VCaP (cell line): ENCODE measurements at regions not wholly inside any gene's neighbourhood (a gene's known extent, or its start where the extent isn't known, plus 50 kb on each side); places are given as distances from the start of the nearest gene placed in this dataset.

ENCODE experiments used
- H3K27ac ChIP-seq: fragments of 450-650 bp; 2 replicates; pipeline ENCODE4 v1.5.1; 2017
- TF ChIP-seq, protein P1 (sequence below): fragments of 450-650 bp; conservative IDR thresholded peaks from 2 replicates; pipeline ENCODE4 v1.5.1; 2017; ENCODE audit warnings: mild to moderate bottlenecking, moderate library complexity

DNA sequence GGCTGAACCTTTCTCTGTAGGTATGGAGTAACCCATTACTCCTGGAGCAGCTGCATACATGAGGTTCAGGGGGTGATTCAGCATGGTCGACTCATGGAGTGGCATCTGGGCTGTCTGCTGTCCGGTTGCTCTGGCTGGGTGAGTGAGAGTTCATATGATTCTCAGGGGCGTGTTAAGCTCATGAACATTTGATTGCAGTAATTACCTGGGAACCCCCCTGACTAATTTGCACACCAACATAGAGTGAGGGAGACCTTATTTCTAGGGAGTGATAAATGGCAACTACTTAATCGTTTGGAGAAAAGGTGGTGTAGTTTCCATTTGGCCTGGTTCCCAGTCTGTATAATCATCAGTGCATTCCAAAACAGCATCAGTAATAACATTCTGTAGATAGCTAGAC, 661.9 kb downstream of the ETS1 start:
- no peak overlapping the region for H3K27ac ChIP-seq
- TF ChIP-seq, protein P1, sequence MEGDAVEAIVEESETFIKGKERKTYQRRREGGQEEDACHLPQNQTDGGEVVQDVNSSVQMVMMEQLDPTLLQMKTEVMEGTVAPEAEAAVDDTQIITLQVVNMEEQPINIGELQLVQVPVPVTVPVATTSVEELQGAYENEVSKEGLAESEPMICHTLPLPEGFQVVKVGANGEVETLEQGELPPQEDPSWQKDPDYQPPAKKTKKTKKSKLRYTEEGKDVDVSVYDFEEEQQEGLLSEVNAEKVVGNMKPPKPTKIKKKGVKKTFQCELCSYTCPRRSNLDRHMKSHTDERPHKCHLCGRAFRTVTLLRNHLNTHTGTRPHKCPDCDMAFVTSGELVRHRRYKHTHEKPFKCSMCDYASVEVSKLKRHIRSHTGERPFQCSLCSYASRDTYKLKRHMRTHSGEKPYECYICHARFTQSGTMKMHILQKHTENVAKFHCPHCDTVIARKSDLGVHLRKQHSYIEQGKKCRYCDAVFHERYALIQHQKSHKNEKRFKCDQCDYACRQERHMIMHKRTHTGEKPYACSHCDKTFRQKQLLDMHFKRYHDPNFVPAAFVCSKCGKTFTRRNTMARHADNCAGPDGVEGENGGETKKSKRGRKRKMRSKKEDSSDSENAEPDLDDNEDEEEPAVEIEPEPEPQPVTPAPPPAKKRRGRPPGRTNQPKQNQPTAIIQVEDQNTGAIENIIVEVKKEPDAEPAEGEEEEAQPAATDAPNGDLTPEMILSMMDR = no peak

DNA sequence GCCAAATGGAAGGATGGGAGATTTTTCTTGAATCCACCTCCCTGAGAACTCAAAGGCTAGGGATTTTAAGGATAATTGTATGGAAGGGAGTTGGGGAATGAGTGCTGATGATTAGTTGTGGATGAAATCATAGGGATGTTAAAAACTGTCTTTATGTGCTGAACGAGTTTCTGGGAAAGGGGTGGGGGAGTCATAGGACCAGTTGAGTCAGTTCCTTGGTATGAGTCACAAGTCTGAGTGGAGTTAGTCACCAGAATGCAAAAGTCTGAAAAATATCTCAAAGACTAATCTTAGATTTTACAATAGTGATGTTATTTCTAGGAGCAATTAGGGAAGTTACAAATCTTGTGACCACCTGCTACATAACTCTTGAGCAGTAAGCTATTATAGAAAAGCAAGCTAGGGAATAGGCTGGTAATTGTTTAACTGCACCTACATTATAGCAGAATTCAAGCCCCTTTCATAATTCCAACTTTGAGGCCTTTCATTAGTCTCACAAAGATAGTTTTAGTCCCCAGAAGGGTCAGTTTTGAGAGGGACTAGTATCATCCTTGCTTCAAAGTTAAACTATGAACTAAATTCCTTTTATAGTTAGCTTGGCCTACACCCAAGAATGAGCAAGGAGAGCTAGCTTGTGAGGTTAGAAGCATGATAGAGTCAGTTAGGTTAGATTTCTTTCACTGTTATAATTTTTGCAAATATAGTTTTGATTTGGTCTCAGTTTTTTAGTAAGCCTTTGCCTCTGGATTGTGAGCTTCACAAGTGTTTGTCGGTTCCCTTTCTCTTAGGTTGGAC, 668.0 kb downstream of the ETS1 start:
- no peak overlapping the region for H3K27ac ChIP-seq

DNA sequence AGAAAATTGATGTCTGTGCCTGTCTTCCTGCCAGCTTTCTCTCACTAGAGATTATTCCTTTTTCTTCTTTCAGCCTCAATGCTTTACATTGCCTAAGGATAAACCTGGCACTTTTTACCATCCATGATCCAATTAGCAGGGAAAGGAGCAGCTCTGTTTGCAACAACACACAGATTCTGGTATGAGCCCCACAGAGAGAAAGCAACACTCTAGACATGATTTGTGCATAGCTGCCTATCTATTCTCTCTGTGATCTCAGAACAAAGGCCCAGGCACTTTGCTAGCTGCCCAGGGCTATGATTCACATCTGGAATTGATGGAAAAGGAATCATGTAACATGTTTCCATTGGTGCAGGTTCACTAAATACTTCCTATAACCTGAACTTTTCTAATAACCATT, 685.0 kb downstream of the ETS1 start:
- TF ChIP-seq, protein P1 = no peak

More for the DNA sequence above, 668.0 kb downstream of the ETS1 start:
- TF ChIP-seq, protein P1 = no peak

DNA sequence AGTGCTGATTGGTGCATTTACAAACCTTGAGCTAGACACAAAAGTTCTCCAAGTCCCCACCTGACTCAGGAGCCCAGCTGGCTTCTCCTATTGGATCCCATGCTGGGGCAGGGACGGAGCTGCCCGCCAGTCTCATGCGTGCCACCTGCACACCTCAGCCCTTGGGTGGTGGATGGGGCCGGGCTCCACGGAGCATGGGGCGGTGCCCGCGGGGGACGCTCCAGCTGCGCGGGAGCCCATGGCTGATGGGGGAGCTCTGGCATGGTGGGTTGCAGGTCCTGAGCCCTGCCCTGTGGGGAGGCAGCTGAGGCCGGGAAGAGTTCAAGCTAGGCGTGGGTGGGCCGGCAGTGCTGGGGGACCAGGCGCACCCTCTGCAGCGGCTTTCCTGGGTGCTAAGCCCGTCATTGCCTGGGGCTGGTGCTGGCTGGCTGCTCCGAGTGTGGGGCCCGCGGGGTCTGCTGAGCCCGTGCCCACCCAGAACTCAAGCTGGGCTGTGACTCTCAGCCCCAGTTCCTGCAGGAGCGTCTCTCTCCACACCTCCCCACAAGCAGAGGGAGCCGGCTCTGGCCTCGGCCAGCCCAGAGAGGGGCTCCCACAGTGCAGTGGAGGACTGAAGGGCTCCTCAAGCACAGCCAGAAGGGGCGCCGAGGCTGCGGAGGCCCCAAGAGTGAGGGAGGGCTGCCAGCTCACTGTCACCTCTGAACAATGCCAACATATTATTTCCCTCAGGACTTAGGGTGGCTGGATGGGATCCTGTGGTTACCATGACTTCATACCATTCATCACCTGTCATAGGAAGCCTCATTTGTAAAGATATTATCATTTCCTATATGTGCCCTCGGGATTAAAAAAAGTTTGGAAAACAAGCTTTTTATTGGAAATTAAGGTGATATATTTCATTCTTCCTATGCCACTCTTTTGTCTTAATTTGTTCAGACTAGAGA, 688.7 kb downstream of the ETS1 start:
- TF ChIP-seq, protein P1 = no peak
- H3K27ac ChIP-seq = no peak overlapping the region

More for the DNA sequence above, 685.0 kb downstream of the ETS1 start:
- H3K27ac ChIP-seq = no peak overlapping the region

DNA sequence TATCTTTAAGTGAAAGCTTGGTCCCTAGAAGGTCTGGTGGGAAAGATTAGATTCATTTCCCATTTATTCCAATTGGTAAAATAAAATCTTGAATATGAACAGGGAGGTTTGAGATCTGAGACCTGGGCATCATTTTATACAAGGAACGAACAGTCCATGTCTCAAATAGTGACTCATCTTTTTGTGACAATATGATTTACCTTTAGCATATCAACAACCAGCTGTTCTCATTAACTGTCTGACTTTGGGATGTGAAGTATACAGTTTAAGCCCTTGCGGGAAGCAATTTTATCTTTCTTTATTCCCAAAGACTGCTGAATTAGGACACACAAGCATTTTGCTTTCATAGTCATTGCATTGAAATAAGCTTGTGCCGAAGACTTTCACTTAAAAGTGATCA, 691.6 kb downstream of the ETS1 start:
- TF ChIP-seq, protein P1 = no peak

DNA sequence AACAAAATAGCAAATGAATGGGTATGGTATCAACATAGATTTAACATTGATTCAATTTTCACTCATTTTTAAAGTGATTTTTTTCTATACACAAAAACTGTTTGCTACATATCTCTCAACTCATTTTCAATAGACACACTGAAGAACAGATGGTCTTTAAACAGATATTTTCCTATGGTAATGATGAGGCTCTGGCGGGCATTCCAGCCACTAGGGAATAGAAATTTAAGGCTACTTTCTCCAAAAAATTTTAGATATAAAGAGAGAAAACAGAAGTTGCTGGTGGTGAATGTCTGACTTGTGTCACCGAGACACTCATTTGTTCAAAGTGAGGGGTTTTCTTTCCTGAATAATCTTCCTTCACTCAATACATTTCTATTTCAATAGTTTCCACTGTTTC, 693.0 kb downstream of the ETS1 start:
- TF ChIP-seq, protein P1 = no peak
- H3K27ac ChIP-seq = no peak overlapping the region

More for the DNA sequence above, 691.6 kb downstream of the ETS1 start:
- H3K27ac ChIP-seq = no peak overlapping the region

DNA sequence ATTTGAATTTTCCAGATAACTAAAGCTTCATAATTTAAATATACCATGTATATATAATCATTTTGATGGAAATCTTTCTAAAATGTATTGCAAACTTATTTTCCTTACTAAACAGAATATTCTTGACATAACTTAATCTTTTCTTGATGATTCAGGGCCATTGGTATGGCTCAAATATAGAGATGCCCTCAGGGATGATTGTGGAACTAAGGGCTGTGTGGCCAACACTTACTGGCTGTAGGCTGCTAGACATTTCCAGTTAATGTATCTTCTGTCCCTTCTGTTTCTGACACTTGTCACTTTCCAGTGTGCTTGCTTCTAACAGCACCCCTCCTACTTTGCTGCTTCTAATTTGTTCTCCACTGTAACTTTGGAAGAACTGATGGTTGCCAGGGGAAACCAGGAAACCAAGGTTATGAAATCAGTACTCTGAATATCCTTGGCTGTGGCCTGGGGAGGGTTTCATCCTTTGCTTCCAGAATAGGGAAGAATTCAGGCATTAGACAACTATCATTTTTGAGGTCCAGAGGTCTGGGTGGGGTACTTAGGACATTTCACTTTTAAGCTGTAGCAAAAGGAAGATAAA, 697.2 kb downstream of the ETS1 start:
- no peak overlapping the region for H3K27ac ChIP-seq
- TF ChIP-seq, protein P1 = no peak
